H9 (cell line): ENCODE measurements at regions not wholly inside any gene's neighbourhood (a gene's known extent, or its start where the extent isn't known, plus 50 kb on each side); places are given as distances from the start of the nearest gene placed in this dataset.

ENCODE experiments used
- DNase-seq: peaks from one replicate; pipeline ENCODE4 v3.0.0-alpha.2; 2017
- H2AFZ ChIP-seq: one replicate; pipeline ENCODE4 v1.6.1; 2013; ENCODE audit warnings: mild to moderate bottlenecking, low read length, control low read depth, moderate library complexity
- H2AK5ac ChIP-seq: 2 replicates; pipeline ENCODE4 v1.6.1; 2013; ENCODE audit warnings: low read length, control low read depth, mixed read lengths; ENCODE audit not compliant: insufficient read length
- H2BK120ac ChIP-seq: one replicate; pipeline ENCODE4 v1.6.1; 2013; ENCODE audit warnings: low read depth, mild to moderate bottlenecking, low read length, control low read depth, inconsistent platforms; ENCODE audit not compliant: poor library complexity, severe bottlenecking
- H2BK12ac ChIP-seq: 2 replicates; pipeline ENCODE4 v1.6.1; 2013; ENCODE audit warnings: low read length, control low read depth, mixed read lengths, low read depth; ENCODE audit not compliant: insufficient read length
- H2BK15ac ChIP-seq: 2 replicates; pipeline ENCODE4 v1.6.1; 2013; ENCODE audit warnings: low read depth, low read length, control low read depth
- H2BK20ac ChIP-seq: one replicate; pipeline ENCODE4 v1.6.1; 2013; ENCODE audit warnings: low read depth, mild to moderate bottlenecking, low read length, control low read depth, inconsistent platforms; ENCODE audit not compliant: poor library complexity, severe bottlenecking
- H2BK5ac ChIP-seq: 2 replicates; pipeline ENCODE4 v1.6.1; 2013; ENCODE audit warnings: low read length, control low read depth, mixed read lengths; ENCODE audit not compliant: insufficient read length
- H3K14ac ChIP-seq: 2 replicates; pipeline ENCODE4 v1.6.1; 2013; ENCODE audit warnings: low read length, control low read depth; ENCODE audit not compliant: insufficient read depth
- H3K18ac ChIP-seq: 2 replicates; pipeline ENCODE4 v1.6.1; 2013; ENCODE audit warnings: low read depth, mild to moderate bottlenecking, mixed read lengths, low read length, control low read depth; ENCODE audit not compliant: insufficient read length
- H3K23ac ChIP-seq: 2 replicates; pipeline ENCODE4 v1.6.1; 2013; ENCODE audit warnings: low read length, control low read depth, mixed read lengths, low read depth; ENCODE audit not compliant: insufficient read length
- H3K23me2 ChIP-seq: 2 replicates; pipeline ENCODE4 v1.6.1; 2013; ENCODE audit warnings: low read depth, mild to moderate bottlenecking, mixed read lengths, low read length, control low read depth; ENCODE audit not compliant: insufficient read length, poor library complexity, severe bottlenecking
- H3K27ac ChIP-seq: 2 replicates; pipeline ENCODE4 v1.5.1; 2013; ENCODE audit warnings: low read length, control low read depth, mixed read lengths, low read depth; ENCODE audit not compliant: insufficient read length
- H3K27me3 ChIP-seq: 2 replicates; pipeline ENCODE4 v1.6.1; 2013; ENCODE audit warnings: low read length, control low read depth, inconsistent platforms; ENCODE audit not compliant: insufficient read depth
- H3K4ac ChIP-seq: 2 replicates; pipeline ENCODE4 v1.6.1; 2013; ENCODE audit warnings: low read depth, mild to moderate bottlenecking, control low read depth, inconsistent platforms, low read length, moderate library complexity
- H3K4me1 ChIP-seq: 2 replicates; pipeline ENCODE4 v1.6.1; 2013; ENCODE audit warnings: low read length, control low read depth, inconsistent platforms; ENCODE audit not compliant: insufficient read depth
- H3K4me2 ChIP-seq: 2 replicates; pipeline ENCODE4 v1.6.1; 2013; ENCODE audit warnings: low read length, control low read depth, mixed read lengths; ENCODE audit not compliant: insufficient read length, insufficient read depth
- H3K56ac ChIP-seq: 2 replicates; pipeline ENCODE4 v1.6.1; 2013; ENCODE audit warnings: low read depth, mild to moderate bottlenecking, mixed read lengths, low read length, control low read depth; ENCODE audit not compliant: insufficient read length
- H3K79me1 ChIP-seq: 2 replicates; pipeline ENCODE4 v1.6.1; 2013; ENCODE audit warnings: low read depth, mild to moderate bottlenecking, moderate library complexity, low read length, control low read depth, inconsistent platforms; ENCODE audit not compliant: insufficient read depth, poor library complexity, severe bottlenecking
- H3K79me2 ChIP-seq: 2 replicates; pipeline ENCODE4 v1.6.1; 2013; ENCODE audit warnings: low read length, control low read depth, inconsistent platforms; ENCODE audit not compliant: insufficient read depth
- H3K9ac ChIP-seq: 2 replicates; pipeline ENCODE4 v1.6.1; 2013; ENCODE audit warnings: low read length, control low read depth, mixed read lengths; ENCODE audit not compliant: insufficient read length; ENCODE audit errors: extremely low read depth
- H3K9me3 ChIP-seq: one replicate; pipeline ENCODE4 v1.6.1; 2013; ENCODE audit warnings: low read depth, low read length, inconsistent platforms; ENCODE audit not compliant: control insufficient read depth
- H3T11ph ChIP-seq: one replicate; pipeline ENCODE4 v1.6.1; 2013; ENCODE audit warnings: mild to moderate bottlenecking, low read length, control low read depth, inconsistent platforms
- H4K20me1 ChIP-seq: one replicate; pipeline ENCODE4 v1.6.1; 2013; ENCODE audit not compliant: control insufficient read depth, insufficient read length, insufficient read depth
- H4K5ac ChIP-seq: 2 replicates; pipeline ENCODE4 v1.6.1; 2013; ENCODE audit warnings: low read depth, mild to moderate bottlenecking, mixed read lengths, low read length, control low read depth; ENCODE audit not compliant: insufficient read length
- H4K8ac ChIP-seq: replicated peaks from 2 replicates; pipeline ENCODE4 v1.6.1; 2013; ENCODE audit warnings: low read length, control low read depth, mixed read lengths, low read depth; ENCODE audit not compliant: insufficient read length
- H4K91ac ChIP-seq: 2 replicates; pipeline ENCODE4 v1.6.1; 2013; ENCODE audit warnings: low read depth, mild to moderate bottlenecking, moderate library complexity, mixed read lengths, low read length, control low read depth; ENCODE audit not compliant: insufficient read length
- H3K27ac Mint-ChIP-seq, 3 experiments: 2 replicates in 2 of 3; 3 replicates in 1 of 3; pipeline ENCODE4 v1.8.0; 2020 to 2021; ENCODE audit warnings: mixed read lengths in 3 of 3, mild to moderate bottlenecking in 1 of 3, moderate library complexity in 1 of 3
- H3K27me3 Mint-ChIP-seq: 2 replicates; pipeline ENCODE4 v1.8.0; 2021; ENCODE audit warnings: low read depth, mild to moderate bottlenecking, moderate library complexity, mixed read lengths
- H3K36me3 Mint-ChIP-seq, 3 experiments: 2 replicates in 2 of 3; 3 replicates in 1 of 3; pipeline ENCODE4 v1.8.0; 2020 to 2021; ENCODE audit warnings: low read depth in 3 of 3, mixed read lengths in 3 of 3; ENCODE audit not compliant: insufficient read depth in 1 of 3
- H3K4me1 Mint-ChIP-seq, 2 experiments: 2 replicates each; pipeline ENCODE4 v1.8.0; 2020; ENCODE audit warnings: mixed read lengths in 2 of 2
- H3K4me3 Mint-ChIP-seq, 2 experiments: 2 replicates in 1 of 2; 3 replicates in 1 of 2; pipeline ENCODE4 v1.8.0; 2020 to 2021; ENCODE audit warnings: mild to moderate bottlenecking in 2 of 2, mixed read lengths in 2 of 2, moderate library complexity in 1 of 2
- H3K9me3 Mint-ChIP-seq, 2 experiments: 2 replicates in 1 of 2; 3 replicates in 1 of 2; pipeline ENCODE4 v1.8.0; 2020; ENCODE audit warnings: mild to moderate bottlenecking in 2 of 2, mixed read lengths in 2 of 2, moderate library complexity in 1 of 2
- WGBS: extraction: QIAGEN DNeasy Blood & Tissue Kit; methylation state at CpG from one replicate; pipeline ENCODE4 v1.1.7; 2013; ENCODE audit warnings: missing lambda C conversion rate, low lambda C conversion rate, mixed read lengths; ENCODE audit not compliant: insufficient read length; ENCODE audit errors: extremely low coverage; 5-methylcytosine and 5-hydroxymethylcytosine counted together
- TF ChIP-seq, protein P1 (sequence below): fragments of 200-600 bp; sonication (generic); conservative IDR thresholded peaks from 3 replicates; pipeline ENCODE4 v1.8.0; 2021; ENCODE audit warnings: antibody characterized with exemption, mild to moderate bottlenecking

DNA sequence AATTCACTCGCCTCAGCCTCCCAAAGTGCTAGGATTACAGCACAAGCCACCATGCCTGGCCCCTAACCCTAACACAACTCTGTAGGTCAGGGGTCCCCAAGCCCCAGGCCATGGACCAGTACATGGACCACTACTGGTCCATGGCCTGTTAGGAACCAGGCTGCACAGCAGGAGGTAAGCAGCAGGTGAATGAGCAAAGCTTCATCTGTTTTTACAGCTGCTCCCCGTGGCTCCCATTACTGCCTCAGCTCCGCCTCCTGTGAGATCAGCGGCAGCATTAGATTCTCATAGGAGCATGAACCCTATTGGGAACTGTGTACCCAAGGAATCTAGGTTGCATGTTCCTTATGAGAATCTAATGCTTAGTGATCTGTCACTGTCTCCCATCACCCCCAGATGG is 201.7 kb downstream of the NRP2 start:
- H3K23ac ChIP-seq = no peak overlapping the region
- no peak overlapping the region for H3K14ac ChIP-seq
- no peak overlapping the region for H2BK12ac ChIP-seq
- no CpG with 5 or more reads among the region's 4 CpGs for WGBS
- no peak overlapping the region for H2BK5ac ChIP-seq
- no peak overlapping the region for H2BK20ac ChIP-seq
- no peak overlapping the region for H2BK15ac ChIP-seq
- Mint-ChIP-seq H3K4me1 (peaks cover 16 to 30% of the 10 kb centered on the region in 2 experiments), H3K27ac (no peak overlapping the region), H3K36me3 (no peaks in the 10 kb centered on the region), H3K9me3 (peaks cover 0 to 3% of the 10 kb centered on the region in 2 experiments; a peak in 1 of 5 replicates), H3K27me3 (peaks cover 2% of the 10 kb centered on the region; the same call in 1 of the 2 replicates), H3K4me3 (no peak overlapping the region)
- H3K4me1 ChIP-seq = no peaks in the 10 kb centered on the region; the same call in 1 of the 2 replicates
- no peaks in the 10 kb centered on the region for H3K9me3 ChIP-seq
- no peaks in the 10 kb centered on the region for H3K27me3 ChIP-seq
- no peak overlapping the region for H3K4ac ChIP-seq
- H2BK120ac ChIP-seq = no peak overlapping the region
- no peak overlapping the region for H3K27ac ChIP-seq
- no peak overlapping the region for H3T11ph ChIP-seq
- H4K8ac ChIP-seq = no peak overlapping the region
- H4K91ac ChIP-seq = no peak overlapping the region
- no peak overlapping the region for H2AFZ ChIP-seq
- H3K79me2 ChIP-seq = no peaks in the 10 kb centered on the region
- H2AK5ac ChIP-seq = no peak overlapping the region
- no peak for DNase-seq
- H3K23me2 ChIP-seq = no peaks in the 10 kb centered on the region
- no peaks in the 10 kb centered on the region for H3K79me1 ChIP-seq
- H4K20me1 ChIP-seq = no peaks in the 10 kb centered on the region
- H3K9ac ChIP-seq = no peak overlapping the region
- no peak overlapping the region for H4K5ac ChIP-seq
- H3K56ac ChIP-seq = no peak overlapping the region
- TF ChIP-seq, protein P1, sequence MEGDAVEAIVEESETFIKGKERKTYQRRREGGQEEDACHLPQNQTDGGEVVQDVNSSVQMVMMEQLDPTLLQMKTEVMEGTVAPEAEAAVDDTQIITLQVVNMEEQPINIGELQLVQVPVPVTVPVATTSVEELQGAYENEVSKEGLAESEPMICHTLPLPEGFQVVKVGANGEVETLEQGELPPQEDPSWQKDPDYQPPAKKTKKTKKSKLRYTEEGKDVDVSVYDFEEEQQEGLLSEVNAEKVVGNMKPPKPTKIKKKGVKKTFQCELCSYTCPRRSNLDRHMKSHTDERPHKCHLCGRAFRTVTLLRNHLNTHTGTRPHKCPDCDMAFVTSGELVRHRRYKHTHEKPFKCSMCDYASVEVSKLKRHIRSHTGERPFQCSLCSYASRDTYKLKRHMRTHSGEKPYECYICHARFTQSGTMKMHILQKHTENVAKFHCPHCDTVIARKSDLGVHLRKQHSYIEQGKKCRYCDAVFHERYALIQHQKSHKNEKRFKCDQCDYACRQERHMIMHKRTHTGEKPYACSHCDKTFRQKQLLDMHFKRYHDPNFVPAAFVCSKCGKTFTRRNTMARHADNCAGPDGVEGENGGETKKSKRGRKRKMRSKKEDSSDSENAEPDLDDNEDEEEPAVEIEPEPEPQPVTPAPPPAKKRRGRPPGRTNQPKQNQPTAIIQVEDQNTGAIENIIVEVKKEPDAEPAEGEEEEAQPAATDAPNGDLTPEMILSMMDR = no peak
- no peak overlapping the region for H3K4me2 ChIP-seq
- no peak overlapping the region for H3K18ac ChIP-seq
